Epithelial cell of esophagus (primary cell): ENCODE measurements at regions not wholly inside any gene's neighbourhood (a gene's known extent, or its start where the extent isn't known, plus 50 kb on each side); places are given as distances from the start of the nearest gene placed in this dataset.

ENCODE experiments used
- DNase-seq: peaks from one replicate; pipeline ENCODE4 v3.0.0; 2010; ENCODE audit warnings: low read depth
- H3K4me3 ChIP-seq: 2 replicates; pipeline ENCODE4 v1.5.1; 2011; ENCODE audit warnings: mild to moderate bottlenecking, low read length, control low read depth
- CTCF ChIP-seq: IDR thresholded peaks from 2 replicates; pipeline ENCODE4 v1.5.1; 2011; ENCODE audit warnings: low read depth, mild to moderate bottlenecking, low read length, control low read depth, inconsistent platforms; ENCODE audit not compliant: insufficient read depth; ENCODE audit errors: missing control alignments

- DNase-seq = no peak
- H3K4me3 ChIP-seq = no peak overlapping the region
- TF ChIP-seq CTCF = no peak
Observed at GRCh38 chr6:3981917-3982316, 97.0 kb downstream of the FAM217A start.

GRCh38 chr6:3983778-3984177, 95.2 kb downstream of the FAM217A start:
- no peak for DNase-seq
- TF ChIP-seq CTCF = no peak
- no peak overlapping the region for H3K4me3 ChIP-seq

- no peak for DNase-seq
- H3K4me3 ChIP-seq = no peak overlapping the region
- no peak for TF ChIP-seq CTCF
Observed at GRCh38 chr6:3984494-3984893, 94.4 kb downstream of the FAM217A start.

- DNase-seq = no peak
- no peak for TF ChIP-seq CTCF
- no peak overlapping the region for H3K4me3 ChIP-seq
Observed at GRCh38 chr6:3986241-3986640, 92.7 kb downstream of the FAM217A start.

GRCh38 chr6:3987053-3987452, 91.9 kb downstream of the FAM217A start:
- no peak for DNase-seq
- no peak for TF ChIP-seq CTCF
- H3K4me3 ChIP-seq = no peak overlapping the region

- no peak for DNase-seq
- no peak for TF ChIP-seq CTCF
- H3K4me3 ChIP-seq = no peak overlapping the region
Observed at GRCh38 chr6:3987576-3987975, 91.4 kb downstream of the FAM217A start.

GRCh38 chr6:3990692-3991491, 88.0 kb downstream of the FAM217A start:
- peak overlapping the region; percentile 38 for H3K4me3 ChIP-seq
- DNase-seq = peak; percentile 82
- peak; percentile 97 for TF ChIP-seq CTCF
